NT2/D1 (cell line): ENCODE measurements at regions not wholly inside any gene's neighbourhood (a gene's known extent, or its start where the extent isn't known, plus 50 kb on each side); places are given as distances from the start of the nearest gene placed in this dataset.

Experiments
- SUZ12 ChIP-seq: IDR thresholded peaks from 2 replicates; pipeline ENCODE4 v1.6.1; 2011; ENCODE audit not compliant: insufficient read length, insufficient read depth; ENCODE audit errors: extremely low read depth
- YY1 ChIP-seq: IDR thresholded peaks from 2 replicates; pipeline ENCODE4 v1.6.1; 2011; ENCODE audit not compliant: insufficient read length, insufficient read depth
- ZNF274 ChIP-seq: IDR thresholded peaks from 2 replicates; pipeline ENCODE4 v1.6.1; 2011; ENCODE audit warnings: mild to moderate bottlenecking, low read depth, low read length

DNA sequence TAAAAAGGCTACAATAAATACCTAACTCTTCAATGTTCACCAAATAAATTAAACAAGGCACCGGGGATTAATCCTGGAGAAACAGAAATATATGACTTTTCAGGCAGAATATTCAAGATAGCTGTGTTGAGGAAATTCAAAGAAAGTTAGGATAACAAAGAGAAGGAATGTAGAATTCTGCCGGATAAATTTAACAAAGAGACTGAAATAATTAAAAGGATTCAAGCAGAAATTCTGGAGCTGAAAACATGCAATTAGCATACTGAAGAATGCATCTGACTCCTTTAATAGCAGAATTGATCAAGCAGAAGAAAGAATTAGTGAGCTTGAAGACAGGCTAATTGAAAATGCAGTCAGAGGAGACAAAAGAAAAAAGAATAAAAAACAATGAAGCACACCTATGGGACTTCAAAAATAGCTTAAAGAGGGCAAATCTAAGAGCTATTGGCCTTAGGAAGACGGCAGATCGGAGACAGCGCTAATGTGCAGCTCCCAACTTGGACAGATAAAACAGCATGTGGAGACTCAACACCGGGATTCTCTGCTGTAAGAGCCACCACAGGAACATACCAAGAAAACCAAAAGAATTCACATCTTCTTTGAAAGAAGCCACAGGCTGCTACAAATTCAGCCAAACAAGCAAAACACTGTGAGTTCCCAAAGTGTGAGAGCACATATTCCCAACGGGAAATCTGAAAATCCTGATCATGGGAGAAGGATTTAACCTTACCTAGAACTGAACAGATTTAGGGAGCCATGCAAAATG lies 1290.9 kb downstream of the PCDH18 start:
- TF ChIP-seq YY1 (no peak), ZNF274 (no peak), SUZ12 (no peak)
